Stimulated activated CD4-positive, alpha-beta T cell treated with anti-CD3 and anti-CD28 coated beads, Interleukin-12 subunit alpha, Interleukin-12 subunit beta, amount 100 ng/mL, for 48 hours (primary cell): ENCODE measurements at regions not wholly inside any gene's neighbourhood (a gene's known extent, or its start where the extent isn't known, plus 50 kb on each side); places are given as distances from the start of the nearest gene placed in this dataset.
"Not testable (repeated sequence)": the region's sequence is repeated elsewhere in the genome, so short reads cannot be mapped to it uniquely, and the experiment has no call there.

Source experiments
- DNase-seq, 3 donors: peaks; one replicate each; pipeline ENCODE4 v3.0.0-alpha.2; 2020; ENCODE audit warnings: low read depth in 2 of 3, low spot score in 1 of 3

DNA sequence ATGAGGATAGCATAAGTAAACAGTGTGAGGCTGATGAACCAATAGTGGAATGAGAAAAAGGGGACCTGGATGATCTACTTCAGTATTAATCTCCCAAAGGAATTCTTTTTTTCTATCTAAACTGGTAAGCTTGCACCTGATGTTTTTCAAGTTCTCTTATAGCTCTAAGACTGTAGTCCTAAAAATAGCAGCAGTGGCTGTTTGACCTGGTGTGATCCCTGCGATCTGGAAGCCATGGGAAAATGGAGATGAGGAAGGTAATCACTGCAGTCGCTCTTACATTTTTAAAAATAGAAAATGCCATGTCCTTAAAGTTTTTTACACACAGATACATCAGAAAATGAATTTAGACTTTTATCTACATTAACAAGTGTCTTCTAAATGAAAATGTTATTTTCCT, 926.4 kb upstream of the SLC35B3 start:
- DNase-seq = no peak

DNA sequence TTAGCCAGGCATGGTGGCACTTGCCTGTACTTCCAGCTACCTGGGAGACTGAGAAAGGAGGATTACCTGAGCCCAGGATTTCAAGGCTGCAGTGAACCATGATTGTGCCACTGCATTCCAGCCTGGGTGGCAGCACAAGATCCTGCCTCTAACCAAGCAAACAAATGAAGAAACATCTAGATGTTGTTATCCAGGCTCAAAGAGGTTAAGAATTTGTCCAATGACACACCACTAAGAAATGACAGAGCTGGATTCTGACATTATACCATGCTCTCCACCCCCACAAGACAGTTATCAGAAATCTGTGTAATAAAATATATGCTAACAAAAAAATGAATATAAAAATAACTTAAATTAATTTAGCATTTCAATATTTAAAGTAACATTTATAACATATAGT, 925.5 kb upstream of the SLC35B3 start:
- no peak for DNase-seq

DNA sequence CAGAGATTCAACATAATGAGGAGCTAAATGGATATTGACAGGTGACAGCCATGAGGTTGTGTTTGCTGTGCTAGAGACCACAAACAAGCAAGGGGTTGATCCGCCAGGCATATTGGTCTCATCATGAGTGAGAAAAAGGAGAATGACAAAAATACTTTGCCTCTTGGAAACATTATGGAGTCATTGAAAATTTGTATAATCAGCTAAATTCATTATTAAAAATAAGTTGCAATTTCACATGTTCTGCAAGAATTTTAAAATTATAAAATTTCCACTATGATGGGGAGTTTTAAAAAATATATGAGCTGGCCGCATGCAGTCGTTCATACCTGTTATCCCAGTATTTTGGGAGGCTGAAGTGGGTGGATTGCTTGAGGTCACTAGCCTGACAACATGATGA, 912.3 kb upstream of the SLC35B3 start:
- DNase-seq = no peak

GRCh38 chr6:9346923-9347322, 911.6 kb upstream of the SLC35B3 start:
- no peak for DNase-seq

DNA sequence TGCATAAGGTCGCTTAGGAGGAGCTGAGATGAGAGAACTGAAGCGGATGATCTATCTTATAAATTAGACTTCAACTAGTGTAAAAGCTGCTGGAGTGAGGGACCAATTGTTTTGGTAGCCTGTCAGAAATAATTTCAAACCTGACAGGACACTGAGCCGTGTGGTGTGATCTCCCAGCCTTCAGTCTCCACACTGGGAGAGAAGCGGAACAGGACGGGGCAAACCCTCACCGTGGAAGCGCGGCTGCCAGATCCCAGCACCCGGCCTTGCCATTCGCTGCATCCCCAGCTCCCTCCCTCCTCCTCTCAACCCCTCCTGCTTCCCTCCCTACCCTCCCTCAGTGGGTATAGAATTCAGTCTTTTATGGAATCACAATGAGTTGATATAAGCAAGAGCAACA, 900.1 kb upstream of the SLC35B3 start:
- DNase-seq = no peak

DNA sequence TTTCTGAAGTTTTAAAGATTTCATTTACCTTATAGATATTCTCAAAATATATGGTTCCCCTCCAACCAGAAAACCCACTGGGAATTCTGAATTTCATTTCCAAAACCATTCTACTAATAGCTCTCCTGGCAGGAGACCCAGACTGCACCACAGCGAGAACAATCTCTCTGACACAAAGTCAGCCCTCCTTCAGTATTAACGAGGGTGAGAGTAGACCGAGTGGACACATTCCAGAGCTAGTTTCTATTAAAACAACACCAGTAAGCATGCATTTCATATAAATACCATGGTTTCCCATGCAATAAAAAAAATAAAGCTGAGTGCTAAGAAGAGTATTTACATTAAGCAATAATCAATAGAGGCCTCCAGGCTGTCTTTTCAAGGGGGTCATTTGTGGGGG, 899.6 kb upstream of the SLC35B3 start:
- DNase-seq = no peak

DNA sequence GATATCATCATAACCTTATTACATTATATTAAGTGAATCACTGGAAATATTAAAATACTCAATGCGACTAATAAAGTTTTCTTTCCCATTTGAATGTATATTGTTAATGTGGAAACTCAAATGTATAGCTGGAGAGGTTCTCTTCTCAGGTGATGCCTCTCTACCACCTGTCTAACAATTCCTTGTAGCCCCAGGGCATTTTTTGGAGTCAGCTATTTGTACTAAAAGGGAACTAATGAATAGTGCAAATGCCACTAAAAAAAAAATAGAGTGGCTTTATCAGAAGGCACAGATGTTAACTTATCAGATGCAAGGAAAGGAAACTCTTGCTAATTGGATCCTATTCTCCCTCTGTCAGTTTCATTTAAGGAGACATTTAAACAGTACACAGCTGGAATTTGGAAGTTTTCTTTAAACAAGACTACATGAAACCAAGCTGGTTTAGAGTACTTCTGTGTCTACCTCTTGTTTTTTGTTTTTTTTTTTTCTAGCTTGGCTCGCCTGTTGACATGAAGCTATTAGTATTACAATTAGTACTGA, 897.0 kb upstream of the SLC35B3 start:
- DNase-seq = no peak

- no peak for DNase-seq
These were observed 881.5 kb upstream of the SLC35B3 start for GRCh38 chr6:9316831-9317230.

- no peak for DNase-seq
These were observed 880.8 kb upstream of the SLC35B3 start for GRCh38 chr6:9315966-9316650.

GRCh38 chr6:9308284-9308683, 872.9 kb upstream of the SLC35B3 start:
- no peak for DNase-seq

DNA sequence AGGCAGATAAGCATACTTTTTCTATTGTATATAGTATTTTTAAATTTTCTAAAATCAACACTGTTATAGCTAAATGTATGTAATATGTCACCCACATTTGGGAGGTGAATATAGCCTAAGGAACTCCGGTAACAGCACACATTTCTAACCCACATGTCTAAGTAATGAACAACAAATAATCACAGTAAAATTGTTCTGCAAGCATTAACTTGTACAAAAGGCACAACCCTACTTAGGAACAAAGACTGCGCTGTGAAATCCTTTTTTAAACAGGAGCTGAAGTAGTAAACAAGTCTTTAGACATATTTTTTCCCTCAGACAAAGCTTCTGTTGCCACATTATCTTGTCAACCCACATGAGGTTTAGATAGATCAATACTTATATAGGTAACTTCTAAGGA, 872.4 kb upstream of the SLC35B3 start:
- no peak for DNase-seq

DNA sequence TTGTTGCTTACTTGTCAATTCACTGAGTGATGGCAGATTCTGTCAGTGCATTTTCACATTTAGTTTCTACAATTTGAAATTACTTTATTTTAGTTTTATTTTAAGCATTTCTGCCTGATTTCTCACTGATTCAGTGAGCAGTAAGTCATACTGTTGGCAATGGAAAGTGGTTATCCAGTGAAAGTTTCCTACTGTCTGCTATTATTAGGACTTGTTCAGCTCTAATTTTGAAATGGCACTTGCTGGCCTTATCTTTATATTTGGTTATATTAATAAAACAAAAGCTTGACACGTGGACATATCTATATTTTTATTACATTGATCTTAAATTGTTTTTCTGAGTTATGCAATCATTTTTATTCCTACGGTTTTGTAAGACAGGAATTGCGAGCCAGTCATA, 871.8 kb upstream of the SLC35B3 start:
- no peak for DNase-seq

DNA sequence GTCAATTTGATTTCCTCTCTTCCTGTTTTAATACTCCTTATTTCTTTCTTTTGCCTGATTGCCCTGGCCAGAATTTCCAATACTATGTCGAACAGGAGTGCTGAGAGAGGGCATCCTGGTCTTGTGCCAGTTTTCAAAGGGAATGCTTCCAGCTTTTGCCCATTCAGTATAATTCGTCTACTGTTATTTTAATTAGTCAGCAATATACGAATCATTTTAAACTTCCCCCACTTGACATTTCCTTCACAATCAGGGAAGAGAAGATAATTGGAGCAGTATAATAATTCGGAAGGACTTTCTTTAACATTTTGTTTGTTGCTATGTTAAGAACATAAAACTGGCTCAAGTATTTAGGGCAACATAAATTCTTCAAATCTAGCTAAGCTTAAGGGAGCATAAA, 860.3 kb upstream of the SLC35B3 start:
- no peak for DNase-seq

- no peak for DNase-seq
These were observed 857.6 kb upstream of the SLC35B3 start for GRCh38 chr6:9292975-9293374.

DNA sequence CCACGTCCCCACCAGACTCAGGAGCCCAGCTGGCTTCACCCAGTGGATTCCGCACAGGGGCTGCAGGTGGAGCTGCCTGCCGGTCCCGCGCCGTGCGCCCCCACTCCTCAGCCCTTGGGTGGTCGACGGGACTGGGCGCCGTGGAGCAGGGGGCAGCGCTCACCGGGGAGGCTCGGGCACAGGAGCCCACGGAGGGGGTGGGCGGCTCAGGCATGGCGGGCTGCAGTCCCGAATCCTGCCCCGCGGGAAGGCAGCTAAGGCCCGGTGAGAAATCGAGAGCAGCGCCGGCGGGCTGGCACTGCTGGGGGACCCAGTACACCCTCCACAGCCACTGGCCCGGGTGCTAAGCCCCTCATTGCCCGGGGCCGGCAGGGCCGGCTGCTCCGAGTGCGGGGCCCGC, 855.0 kb upstream of the SLC35B3 start:
- DNase-seq = not testable (repeated sequence)

DNA sequence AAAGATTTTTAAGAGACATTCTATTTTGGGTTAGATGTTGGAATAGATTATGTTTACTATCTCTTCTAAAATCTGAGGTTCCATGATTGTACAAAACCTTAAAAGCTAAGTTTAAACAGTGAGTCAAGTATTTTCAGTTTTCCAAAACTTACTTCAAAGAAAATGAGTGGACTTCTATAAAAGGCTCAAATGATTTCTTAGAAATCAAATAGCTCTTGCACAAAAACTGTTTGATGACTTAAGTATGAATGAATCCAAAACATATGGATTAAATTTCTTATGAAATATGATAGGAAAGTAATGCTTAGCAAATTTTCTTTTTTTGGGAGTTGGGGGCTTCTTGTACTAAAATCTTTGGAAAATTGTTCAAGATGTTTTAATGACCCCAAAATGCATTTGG, 837.3 kb upstream of the SLC35B3 start:
- DNase-seq = no peak

GRCh38 chr6:9266741-9267140, 831.4 kb upstream of the SLC35B3 start:
- no peak for DNase-seq

- no peak for DNase-seq
These were observed 821.9 kb upstream of the SLC35B3 start for GRCh38 chr6:9257215-9257614.

DNA sequence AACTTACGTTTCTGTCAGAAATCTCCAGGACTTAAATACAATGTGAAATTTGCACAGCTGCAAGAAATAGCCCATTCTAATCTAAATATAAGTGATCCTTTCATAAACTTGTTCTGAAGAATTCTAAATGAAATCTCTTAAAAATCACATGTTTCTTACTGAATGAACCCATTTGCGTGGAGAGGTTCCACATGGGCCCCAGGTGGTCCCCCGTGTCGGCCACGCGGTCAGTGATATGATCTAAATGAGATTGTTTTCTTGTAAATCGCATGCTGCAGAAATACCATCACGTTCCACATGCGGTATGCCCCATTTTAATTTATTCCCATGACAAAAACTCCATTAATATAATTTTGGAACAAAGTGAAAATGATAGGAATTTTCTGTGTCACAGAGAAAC, 818.9 kb upstream of the SLC35B3 start:
- DNase-seq = no peak

DNA sequence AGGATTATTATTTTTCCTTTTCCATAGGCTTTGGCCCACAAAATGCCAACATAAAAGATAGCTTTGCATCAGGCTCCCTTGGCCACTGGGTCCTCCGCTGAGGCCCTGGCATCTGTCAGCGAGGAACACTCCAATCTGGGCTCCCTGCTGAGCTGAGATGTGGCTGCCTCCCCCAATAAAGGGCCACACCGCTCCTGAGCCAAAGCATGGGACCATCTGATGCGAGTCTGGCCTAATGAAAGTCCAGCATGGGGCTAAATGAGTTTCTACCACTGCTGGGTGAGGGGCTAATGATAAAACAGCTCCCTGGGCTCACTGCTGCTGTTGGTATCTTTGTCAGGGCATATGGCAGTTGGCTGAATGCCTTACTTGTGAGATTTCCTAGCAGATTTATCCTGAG, 817.5 kb upstream of the SLC35B3 start:
- DNase-seq = no peak

DNA sequence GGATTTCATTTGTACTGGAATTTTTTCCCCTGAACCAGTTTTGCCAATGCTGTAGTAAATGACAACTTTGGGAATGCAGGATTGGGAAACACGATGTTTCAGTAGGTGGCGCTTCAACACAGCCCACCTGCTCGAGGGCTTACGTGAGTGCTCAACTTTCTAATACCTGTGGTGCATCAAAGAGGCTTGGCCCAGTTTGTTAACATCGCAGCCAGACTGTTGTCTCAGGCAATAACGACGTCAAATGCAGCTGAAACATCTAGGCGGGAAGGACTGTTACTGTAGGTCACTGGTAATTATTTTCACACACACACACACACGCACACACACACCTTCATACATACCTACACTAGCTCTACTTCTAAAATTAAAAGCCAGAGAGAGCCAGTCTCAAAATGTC, 815.5 kb upstream of the SLC35B3 start:
- DNase-seq = no peak

DNA sequence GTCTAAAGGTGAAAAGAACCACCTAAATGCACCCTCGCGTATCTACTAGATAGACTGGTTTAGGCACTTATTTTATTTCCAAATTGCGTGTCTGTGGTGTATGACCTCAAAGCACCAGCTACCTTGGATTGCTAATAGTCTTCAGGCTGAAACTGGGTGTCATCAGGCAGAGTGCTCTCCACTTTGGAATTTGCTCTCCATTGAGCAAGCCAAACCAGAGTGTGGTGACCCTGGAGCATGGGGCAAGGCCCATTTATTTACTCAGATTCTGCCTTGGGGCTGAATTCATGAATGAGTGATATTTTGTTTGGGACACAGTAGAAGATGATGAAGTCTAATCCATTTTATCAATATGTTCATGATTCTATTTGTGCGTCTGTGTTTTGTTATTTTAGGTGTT, 812.8 kb upstream of the SLC35B3 start:
- no peak for DNase-seq

- DNase-seq = no peak
These were observed 805.5 kb upstream of the SLC35B3 start for GRCh38 chr6:9240861-9241260.
